Stimulated activated CD4-positive, alpha-beta T cell treated with anti-CD3 and anti-CD28 coated beads, TNF-alpha, amount 100 ng/mL, for 1 hour (primary cell): ENCODE measurements at regions not wholly inside any gene's neighbourhood (a gene's known extent, or its start where the extent isn't known, plus 50 kb on each side); places are given as distances from the start of the nearest gene placed in this dataset.
"Not testable (repeated sequence)": the region's sequence is repeated elsewhere in the genome, so short reads cannot be mapped to it uniquely, and the experiment has no call there.

Experiments
- DNase-seq, 3 donors: peaks; one replicate each; pipeline ENCODE4 v3.0.0-alpha.2; 2020; ENCODE audit warnings: low read depth in 3 of 3, low spot score in 1 of 3

- DNase-seq = no peak
Measured at GRCh38 chr4:140249351-140249750, 95.4 kb upstream of the MAML3 start.

- no peak for DNase-seq
Measured at GRCh38 chr4:140247237-140247636, 93.3 kb upstream of the MAML3 start.

- no peak for DNase-seq
Measured at GRCh38 chr4:140246216-140246615, 92.2 kb upstream of the MAML3 start.

GRCh38 chr4:140244328-140244727 is 90.3 kb upstream of the MAML3 start:
- DNase-seq = no peak

- no peak for DNase-seq
Measured at GRCh38 chr4:140243278-140243753, 89.3 kb upstream of the MAML3 start.

- no peak for DNase-seq
Measured at GRCh38 chr4:140242357-140243277, 88.6 kb upstream of the MAML3 start.

- DNase-seq = no peak
Measured at GRCh38 chr4:140240237-140240636, 86.3 kb upstream of the MAML3 start.

- DNase-seq = no peak
Measured at GRCh38 chr4:140239311-140239710, 85.3 kb upstream of the MAML3 start.

- DNase-seq = no peak
Measured at GRCh38 chr4:140238351-140239056, 84.5 kb upstream of the MAML3 start.

GRCh38 chr4:140237616-140238350 is 83.8 kb upstream of the MAML3 start:
- DNase-seq = no peak

GRCh38 chr4:140236654-140237169 is 82.7 kb upstream of the MAML3 start:
- DNase-seq = no peak

- no peak for DNase-seq
Measured at GRCh38 chr4:140234697-140235060, 80.7 kb upstream of the MAML3 start.

- no peak for DNase-seq
Measured at GRCh38 chr4:140233791-140234696, 80.1 kb upstream of the MAML3 start.

- DNase-seq = no peak
Measured at GRCh38 chr4:140229881-140230280, 75.9 kb upstream of the MAML3 start.

- DNase-seq = no peak
Measured at GRCh38 chr4:140227286-140227685, 73.3 kb upstream of the MAML3 start.

- DNase-seq = no peak
Measured at GRCh38 chr4:140223056-140223810, 69.2 kb upstream of the MAML3 start.

GRCh38 chr4:140222171-140222570 is 68.2 kb upstream of the MAML3 start:
- no peak for DNase-seq

GRCh38 chr4:140220058-140220457 is 66.1 kb upstream of the MAML3 start:
- no peak for DNase-seq

- no peak for DNase-seq
Measured at GRCh38 chr4:140219567-140219966, 65.6 kb upstream of the MAML3 start.

- not testable (repeated sequence) for DNase-seq
Measured at GRCh38 chr4:140219070-140219469, 65.1 kb upstream of the MAML3 start.
